Ovary (tissue), 7 donors: ENCODE measurements at regions not wholly inside any gene's neighbourhood (a gene's known extent, or its start where the extent isn't known, plus 50 kb on each side); places are given as distances from the start of the nearest gene placed in this dataset.

Experiments used
- DNase-seq, 5 donors: peaks; one replicate each; pipeline ENCODE4 v3.0.0-alpha.2; 2019 to 2020
- H3K27ac ChIP-seq, 2 donors: fragments of 200-600 bp; one replicate each; pipeline versions ENCODE4 v1.5.1 to v1.8.0; 2019 to 2022
- H3K27me3 ChIP-seq: fragments of 200-600 bp; one replicate; pipeline ENCODE4 v1.8.0; 2022
- H3K36me3 ChIP-seq: fragments of 200-600 bp; sonication (generic); one replicate; pipeline ENCODE4 v1.5.1; 2019
- H3K4me1 ChIP-seq: one replicate; pipeline ENCODE4 v1.8.1; 2013; ENCODE audit warnings: mild to moderate bottlenecking, moderate library complexity; ENCODE audit not compliant: insufficient read depth
- H3K4me3 ChIP-seq: fragments of 200-600 bp; sonication (generic); one replicate; pipeline ENCODE4 v1.5.1; 2017
- H3K9me3 ChIP-seq, 2 donors: fragments of 200-600 bp in 1 of 2; sonication (generic) in 1 of 2; one replicate each; pipeline versions ENCODE4 v1.5.1 to v1.8.1; 2013 to 2019; ENCODE audit warnings: mild to moderate bottlenecking in 1 of 2, moderate library complexity in 1 of 2
- CTCF ChIP-seq, 3 donors: fragments of 450-650 bp in 2 of 3; fragments of 200-600 bp in 1 of 3; IDR thresholded peaks; one replicate each; pipeline versions ENCODE4 v1.5.1 to v1.8.0; 2016 to 2022; ENCODE audit warnings: antibody characterized with exemption in 3 of 3, mild to moderate bottlenecking in 1 of 3
- EP300 ChIP-seq: sonication (generic); formaldehyde crosslinking; IDR thresholded peaks from one replicate; pipeline ENCODE4 v1.6.1; 2017; ENCODE audit warnings: antibody characterized with exemption
- POLR2A ChIP-seq: fragments of 450-650 bp; IDR thresholded peaks from one replicate; pipeline ENCODE4 v1.6.1; 2017; ENCODE audit warnings: antibody characterized with exemption, mild to moderate bottlenecking, moderate library complexity
- WGBS, 3 donors: extraction: QIAGEN DNeasy Blood & Tissue Kit in 1 of 3; methylation state at CpG; one replicate each; pipeline versions ENCODE4 v1.1.5 to v1.1.7; 2013 to 2017; 5-methylcytosine and 5-hydroxymethylcytosine counted together
- intact Hi-C, 4 donors: fragments of 100-400 bp; cut with DNase I; formaldehyde crosslinking; loops; one replicate each; pipeline versions ENCODE4 v1.11.0 to v1.15.1; 2022 to 2023
- donor health status: DM: no; HTN: no; CAD: no; lungs with moderate emphysema.
- donor health status: DM: no; HTN: no; CAD: no.
- donor health status: Bipolar disorder and iron deficiency.
- donor health status: DM: no; HTN: no; CAD: no.
- donor health status: DM: yes; HTN: yes; CAD: no.

- no peaks in the 10 kb centered on the region for H3K27me3 ChIP-seq
- no peaks in the 10 kb centered on the region for H3K9me3 ChIP-seq
- H3K36me3 ChIP-seq = no peaks in the 10 kb centered on the region
- H3K27ac ChIP-seq = no peak overlapping the region
- TF ChIP-seq CTCF (IDR thresholded peaks at IDR 0.05) (no peak), POLR2A (no peak), EP300 (no peak)
- 80 to 82% (median 81%) methylated on average over 5 of the region's 5 CpGs for WGBS, 3 donors
- intact Hi-C loops = loop anchor here in 1 of 4 donors (10.0 kb wide), 1 partner anchor 1200 kb away; no protein-coding TSS in a partner anchor
- DNase-seq = no peak
- H3K4me3 ChIP-seq = no peak overlapping the region
- H3K4me1 ChIP-seq = no peaks in the 10 kb centered on the region
Observed at GRCh38 chr5:155624597-155625241, 611.2 kb downstream of the KIF4B start.

- H3K4me3 ChIP-seq = no peak overlapping the region
- no peaks in the 10 kb centered on the region for H3K4me1 ChIP-seq
- H3K9me3 ChIP-seq = no peaks in the 10 kb centered on the region
- H3K27me3 ChIP-seq = no peaks in the 10 kb centered on the region
- H3K27ac ChIP-seq = no peak overlapping the region
- H3K36me3 ChIP-seq = no peaks in the 10 kb centered on the region
- 43 to 58% (median 52%) methylated on average over 3 of the region's 3 CpGs for WGBS, 3 donors
- intact Hi-C loops = loop anchor here in 1 of 4 donors (10.0 kb wide), 1 partner anchor 1199 kb away; no protein-coding TSS in a partner anchor
- TF ChIP-seq POLR2A = no peak
- TF ChIP-seq CTCF (IDR thresholded peaks at IDR 0.05) = no peak
- no peak for TF ChIP-seq EP300
- no peak for DNase-seq
Observed at GRCh38 chr5:155625315-155625714, 611.8 kb downstream of the KIF4B start.

GRCh38 chr5:155625897-155626543 is 612.5 kb downstream of the KIF4B start:
- no peak overlapping the region for H3K27ac ChIP-seq
- intact Hi-C loops = loop anchor here in 1 of 4 donors (10.0 kb wide), 1 partner anchor 1199 kb away; no protein-coding TSS in a partner anchor
- TF ChIP-seq CTCF (IDR thresholded peaks at IDR 0.05) (no peak), EP300 (no peak), POLR2A (no peak)
- no peaks in the 10 kb centered on the region for H3K4me1 ChIP-seq
- H3K9me3 ChIP-seq = no peaks in the 10 kb centered on the region
- H3K27me3 ChIP-seq = no peaks in the 10 kb centered on the region
- H3K4me3 ChIP-seq = no peak overlapping the region
- peak in 3 of 5 donors; percentile 20 to 59 (median 31) for DNase-seq
- WGBS, 3 donors = 27 to 38% (median 30%) methylated on average over 3 of the region's 3 CpGs
- H3K36me3 ChIP-seq = no peaks in the 10 kb centered on the region

- no peak for TF ChIP-seq EP300
- no peak for TF ChIP-seq POLR2A
- TF ChIP-seq CTCF (IDR thresholded peaks at IDR 0.05) = no peak
- WGBS, 3 donors = 13 to 21% (median 15%) methylated on average over 6 of the region's 6 CpGs
- no peak for DNase-seq
- Histone ChIP-seq H3K4me1 (no peaks in the 10 kb centered on the region), H3K36me3 (no peaks in the 10 kb centered on the region), H3K9me3 (no peaks in the 10 kb centered on the region), H3K4me3 (no peak overlapping the region), H3K27me3 (no peaks in the 10 kb centered on the region), H3K27ac (no peak overlapping the region)
- intact Hi-C loops = loop anchor here in 1 of 4 donors (10.0 kb wide), 1 partner anchor 1198 kb away; no protein-coding TSS in a partner anchor
Observed at GRCh38 chr5:155626592-155626991, 613.0 kb downstream of the KIF4B start.
